ENCODE measurements at regions not wholly inside any gene's neighbourhood (a gene's known extent, or its start where the extent isn't known, plus 50 kb on each side); places are given as distances from the start of the nearest gene placed in this dataset.

DNA sequence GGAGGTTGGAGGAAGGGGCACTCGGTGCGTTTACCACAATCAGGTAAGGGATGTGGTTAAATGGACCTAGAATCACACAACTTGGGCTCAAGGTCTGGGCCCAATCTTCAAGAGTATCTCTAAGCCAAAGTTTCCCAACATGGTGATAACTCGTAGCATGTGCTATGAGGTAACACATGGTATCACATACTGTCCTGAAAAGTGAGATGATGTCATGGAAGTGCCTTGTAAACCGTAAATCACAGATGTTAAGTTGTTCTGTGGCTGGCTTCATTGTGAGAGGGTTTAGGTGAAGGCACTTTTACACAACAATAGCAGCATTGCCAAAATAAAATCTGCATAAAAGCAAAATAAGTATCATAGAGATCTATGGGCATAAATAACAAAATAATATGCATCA lies 551.8 kb downstream of the PLCL1 start:
- CTCF ChIA-PET (ENCODE audit: low intra/inter-chr PET ratio) = no interaction called here
- Histone ChIP-seq H3K36me3 (ENCODE audit: control insufficient read depth, insufficient read depth, low read length) (no peaks in the 10 kb centered on the region), H3K4me1 (replicated peaks in 1 of 2; ENCODE audit: control insufficient read depth in 2 of 2, insufficient read depth in 2 of 2, low read length in 2 of 2) (no peaks in the 10 kb centered on the region), H3K27me3 (ENCODE audit: control insufficient read depth in 2 of 2, insufficient read depth in 2 of 2, low read length in 2 of 2) (no peaks in the 10 kb centered on the region), H3K27ac (ENCODE audit: extremely low read depth, low read depth, low read length) (no peak overlapping the region), H3K4me2 (ENCODE audit: insufficient read depth, low read length) (no peak overlapping the region), H2AFZ (ENCODE audit: low read depth, low read length) (no peak overlapping the region), H3K4me3 (no peak overlapping the region), H3K79me2 (ENCODE audit: control insufficient read depth, insufficient read depth, low read length) (no peaks in the 10 kb centered on the region), H4K20me1 (replicated peaks; ENCODE audit: control insufficient read depth, insufficient read depth, low read length) (no peaks in the 10 kb centered on the region), H3K9me1 (ENCODE audit: control insufficient read depth, insufficient read depth, low read length) (no peaks in the 10 kb centered on the region), H3K9me3 (replicated peaks; ENCODE audit: control insufficient read depth, insufficient read depth, low read depth, low read length) (no peaks in the 10 kb centered on the region), H3K9ac (ENCODE audit: insufficient read depth in 1 of 2, low read depth in 2 of 2, low read length in 2 of 2) (no peak overlapping the region)
- FAIRE-seq = no peak
- TF ChIP-seq ZNF24 (IDR thresholded peaks at IDR 0.05) (no peak), NR4A1 (CRISPR knock-in tag; IDR thresholded peaks at IDR 0.05) (no peak), NR4A1 (tag; IDR thresholded peaks at IDR 0.05) (no peak), ZNF41 (CRISPR knock-in tag; conservative IDR thresholded peaks at IDR 0.05) (no peak), EGR1 (conservative IDR thresholded peaks at IDR 0.05) (no peak)
- TF ChIP-seq, protein P1, sequence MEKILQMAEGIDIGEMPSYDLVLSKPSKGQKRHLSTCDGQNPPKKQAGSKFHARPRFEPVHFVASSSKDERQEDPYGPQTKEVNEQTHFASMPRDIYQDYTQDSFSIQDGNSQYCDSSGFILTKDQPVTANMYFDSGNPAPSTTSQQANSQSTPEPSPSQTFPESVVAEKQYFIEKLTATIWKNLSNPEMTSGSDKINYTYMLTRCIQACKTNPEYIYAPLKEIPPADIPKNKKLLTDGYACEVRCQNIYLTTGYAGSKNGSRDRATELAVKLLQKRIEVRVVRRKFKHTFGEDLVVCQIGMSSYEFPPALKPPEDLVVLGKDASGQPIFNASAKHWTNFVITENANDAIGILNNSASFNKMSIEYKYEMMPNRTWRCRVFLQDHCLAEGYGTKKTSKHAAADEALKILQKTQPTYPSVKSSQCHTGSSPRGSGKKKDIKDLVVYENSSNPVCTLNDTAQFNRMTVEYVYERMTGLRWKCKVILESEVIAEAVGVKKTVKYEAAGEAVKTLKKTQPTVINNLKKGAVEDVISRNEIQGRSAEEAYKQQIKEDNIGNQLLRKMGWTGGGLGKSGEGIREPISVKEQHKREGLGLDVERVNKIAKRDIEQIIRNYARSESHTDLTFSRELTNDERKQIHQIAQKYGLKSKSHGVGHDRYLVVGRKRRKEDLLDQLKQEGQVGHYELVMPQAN (IDR thresholded peaks at IDR 0.05; ENCODE audit: borderline replicate concordance) = no peak
- BruUV-seq (replicated peaks) = no TSS peak
- POLR2A ChIA-PET = no interaction called here
- no peak for ATAC-seq
- in situ Hi-C loops (cut with MboI) = no loop called here
- 3% methylated on average over 4 of the region's 4 CpGs for WGBS (ENCODE audit: insufficient coverage, low coverage, missing lambda C conversion rate)
- intact Hi-C loops (cut with micrococcal nuclease) = no loop called here
- no peak for DNase-seq (ENCODE audit: extremely low read depth in 1 of 4, low spot score in 3 of 4)

DNA sequence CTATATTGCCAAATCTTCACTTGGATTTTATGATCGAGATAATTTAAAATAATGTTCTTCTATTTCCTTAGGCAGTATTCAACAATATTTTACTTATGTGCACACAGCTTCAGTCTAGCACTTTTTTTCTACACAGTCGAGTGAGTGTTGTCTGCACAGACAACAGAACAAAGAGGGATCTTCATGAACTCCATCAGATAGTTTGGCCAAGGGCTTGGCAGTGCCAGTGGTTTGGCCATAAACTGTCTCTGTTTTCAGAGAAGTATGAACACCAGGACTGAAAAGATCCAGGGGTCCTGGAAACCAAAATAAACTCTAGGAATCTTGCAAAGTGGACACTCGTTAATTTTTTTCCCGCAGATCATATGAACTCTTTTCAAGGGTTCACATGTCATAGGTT lies 547.3 kb downstream of the PLCL1 start:
- H3K9ac ChIP-seq (ENCODE audit: insufficient read depth in 1 of 2, low read depth in 2 of 2, low read length in 2 of 2) = no peak overlapping the region
- intact Hi-C loops (cut with micrococcal nuclease) (no loop called here), in situ Hi-C loops (cut with MboI) (no loop called here)
- H4K20me1 ChIP-seq (replicated peaks; ENCODE audit: control insufficient read depth, insufficient read depth, low read length) = no peaks in the 10 kb centered on the region
- ChIA-PET POLR2A (no interaction called here), CTCF (ENCODE audit: low intra/inter-chr PET ratio) (no interaction called here)
- H2AFZ ChIP-seq (ENCODE audit: low read depth, low read length) = no peak overlapping the region
- H3K4me1 ChIP-seq (replicated peaks in 1 of 2; ENCODE audit: control insufficient read depth in 2 of 2, insufficient read depth in 2 of 2, low read length in 2 of 2) = no peaks in the 10 kb centered on the region
- H3K27me3 ChIP-seq (ENCODE audit: control insufficient read depth in 2 of 2, insufficient read depth in 2 of 2, low read length in 2 of 2) = no peaks in the 10 kb centered on the region
- H3K79me2 ChIP-seq (ENCODE audit: control insufficient read depth, insufficient read depth, low read length) = no peaks in the 10 kb centered on the region
- 0% methylated on average over 4 of the region's 4 CpGs for WGBS (ENCODE audit: insufficient coverage, low coverage, missing lambda C conversion rate)
- H3K9me3 ChIP-seq (replicated peaks; ENCODE audit: control insufficient read depth, insufficient read depth, low read depth, low read length) = no peaks in the 10 kb centered on the region
- FAIRE-seq (no peak), DNase-seq (ENCODE audit: extremely low read depth in 1 of 4, low spot score in 3 of 4) (no peak), ATAC-seq (no peak)
- H3K4me2 ChIP-seq (ENCODE audit: insufficient read depth, low read length) = no peak overlapping the region
- no peak overlapping the region for H3K27ac ChIP-seq (ENCODE audit: extremely low read depth, low read depth, low read length)
- no peaks in the 10 kb centered on the region for H3K9me1 ChIP-seq (ENCODE audit: control insufficient read depth, insufficient read depth, low read length)
- H3K36me3 ChIP-seq (ENCODE audit: control insufficient read depth, insufficient read depth, low read length) = no peaks in the 10 kb centered on the region
- H3K4me3 ChIP-seq = no peak overlapping the region
- no TSS peak for BruUV-seq (replicated peaks)
- no peak for TF ChIP-seq ETV1 (tag; conservative IDR thresholded peaks at IDR 0.05; ENCODE audit: low read depth)
- no peak for TF ChIP-seq FOXP1 (CRISPR knock-in tag; IDR thresholded peaks at IDR 0.05)
- TF ChIP-seq, protein P2, sequence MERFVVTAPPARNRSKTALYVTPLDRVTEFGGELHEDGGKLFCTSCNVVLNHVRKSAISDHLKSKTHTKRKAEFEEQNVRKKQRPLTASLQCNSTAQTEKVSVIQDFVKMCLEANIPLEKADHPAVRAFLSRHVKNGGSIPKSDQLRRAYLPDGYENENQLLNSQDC (CRISPR knock-in tag; IDR thresholded peaks at IDR 0.05) = no peak
- no peak for TF ChIP-seq ASH1L (IDR thresholded peaks at IDR 0.05; ENCODE audit: borderline replicate concordance, low read depth, partially characterized antibody)
- TF ChIP-seq, protein P3, sequence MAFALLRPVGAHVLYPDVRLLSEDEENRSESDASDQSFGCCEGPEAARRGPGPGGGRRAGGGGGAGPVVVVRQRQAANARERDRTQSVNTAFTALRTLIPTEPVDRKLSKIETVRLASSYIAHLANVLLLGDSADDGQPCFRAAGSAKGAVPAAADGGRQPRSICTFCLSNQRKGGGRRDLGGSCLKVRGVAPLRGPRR (CRISPR knock-in tag; IDR thresholded peaks at IDR 0.05) = no peak
- TF ChIP-seq NCOA1 (IDR thresholded peaks at IDR 0.05; ENCODE audit: low read depth) = no peak
- no peak for TF ChIP-seq ZNF644 (tag; IDR thresholded peaks at IDR 0.05; ENCODE audit: low read depth)
- TF ChIP-seq MEF2D (tag; conservative IDR thresholded peaks at IDR 0.05; ENCODE audit: low read depth) = no peak
